Activated CD8-positive, alpha-beta memory T cell treated with anti-CD3 and anti-CD28 coated beads for 1 hour (primary cell): ENCODE measurements at regions not wholly inside any gene's neighbourhood (a gene's known extent, or its start where the extent isn't known, plus 50 kb on each side); places are given as distances from the start of the nearest gene placed in this dataset.

Source experiments
- DNase-seq, 2 donors: peaks; one replicate each; pipeline ENCODE4 v3.0.0-alpha.2; 2020; ENCODE audit warnings: low read depth in 1 of 2; ENCODE audit errors: extremely low read depth in 1 of 2

DNA sequence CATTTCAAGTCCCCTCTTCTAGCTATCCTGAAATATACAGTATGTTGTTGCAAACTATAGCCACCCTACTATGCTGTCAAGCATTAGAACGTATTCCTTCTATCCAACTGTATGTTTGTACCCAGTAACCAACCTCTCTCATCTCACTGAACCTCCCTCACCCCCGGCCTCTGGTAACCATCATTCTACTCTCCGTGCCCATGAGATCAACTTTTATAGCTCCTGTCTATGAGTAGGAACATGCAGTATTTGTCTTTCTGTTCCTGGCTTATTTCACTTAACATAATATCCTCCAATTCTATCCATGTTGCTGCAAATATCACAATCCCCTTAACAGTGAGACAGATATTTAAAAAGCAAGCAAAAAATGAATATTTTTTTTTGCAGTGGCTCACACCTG is 196.9 kb downstream of the PAX1 start:
- no peak for DNase-seq

DNA sequence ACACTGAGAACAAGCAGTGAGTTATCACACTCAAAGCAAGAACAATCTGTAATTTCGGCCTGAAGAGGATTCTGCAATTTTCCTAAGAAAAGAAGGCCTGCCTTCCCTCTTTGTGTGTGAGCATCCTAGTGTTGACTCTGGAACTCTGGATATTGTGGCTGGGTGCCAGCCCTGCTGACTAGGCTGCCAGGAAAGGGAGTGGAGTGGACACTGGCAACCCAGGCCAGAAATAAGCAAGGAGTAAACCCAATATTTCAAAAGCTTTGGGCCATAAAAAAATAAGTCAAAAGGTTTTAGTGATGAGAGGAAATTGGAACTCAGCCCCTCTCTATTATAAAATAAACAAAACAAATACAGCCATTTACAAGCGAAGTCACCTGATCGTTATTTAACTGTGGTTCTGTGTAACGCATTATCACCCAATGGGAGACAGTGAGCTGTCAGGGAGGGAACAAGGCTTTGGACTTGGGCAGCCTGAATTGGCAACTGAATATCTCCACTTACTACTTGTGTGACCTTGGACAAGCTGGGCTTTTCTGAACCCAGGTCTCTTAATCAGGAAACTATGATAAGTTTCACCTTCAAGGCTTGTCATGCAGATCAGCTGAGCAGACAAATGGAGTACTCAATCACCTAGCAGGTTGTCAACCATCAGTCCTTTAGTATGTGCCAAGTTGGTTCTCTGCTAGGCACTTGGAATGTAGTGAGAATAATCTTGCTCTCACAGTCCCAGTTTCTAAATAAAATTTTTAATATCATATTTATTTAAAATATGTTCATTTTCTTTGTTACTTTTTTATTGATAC is 196.2 kb downstream of the PAX1 start:
- no peak for DNase-seq

DNA sequence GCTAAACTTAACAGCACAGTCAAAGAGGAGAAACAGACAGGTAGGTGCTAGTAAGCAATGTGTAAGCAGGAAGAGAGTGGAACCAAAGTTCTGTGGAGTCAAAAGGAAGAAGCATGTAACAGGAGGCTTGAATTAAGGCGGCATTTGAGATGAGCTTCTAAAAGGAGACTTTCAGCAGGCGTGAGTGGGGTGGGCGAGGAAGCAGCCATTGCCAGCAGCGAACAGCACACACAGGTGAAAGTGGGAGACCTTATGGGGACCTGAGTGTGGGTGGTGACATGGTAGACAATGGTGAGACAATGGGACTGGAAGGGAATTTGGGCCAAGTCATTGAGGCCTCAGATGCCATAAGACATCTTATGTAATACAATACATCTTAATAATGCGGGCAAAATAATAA is 195.0 kb downstream of the PAX1 start:
- no peak for DNase-seq

DNA sequence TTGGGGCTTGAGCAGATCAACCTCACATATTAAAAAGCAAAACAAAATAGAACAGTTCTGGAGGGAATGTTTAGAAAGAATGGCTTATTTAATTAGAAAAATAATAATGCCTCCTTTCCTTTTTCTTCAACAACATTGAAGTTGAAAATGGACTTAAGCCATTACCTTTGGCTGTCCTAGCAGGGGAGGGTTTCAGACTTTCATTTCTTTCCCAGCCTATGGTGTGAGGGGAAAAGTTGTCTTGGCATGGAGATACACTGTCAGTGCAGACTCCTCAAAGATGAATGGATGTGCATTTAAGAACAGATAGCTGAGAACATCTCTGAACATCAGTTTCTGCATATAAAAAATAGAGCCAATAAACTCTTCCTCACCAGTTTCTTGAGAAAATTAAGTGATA is 169.5 kb downstream of the PAX1 start:
- no peak for DNase-seq

DNA sequence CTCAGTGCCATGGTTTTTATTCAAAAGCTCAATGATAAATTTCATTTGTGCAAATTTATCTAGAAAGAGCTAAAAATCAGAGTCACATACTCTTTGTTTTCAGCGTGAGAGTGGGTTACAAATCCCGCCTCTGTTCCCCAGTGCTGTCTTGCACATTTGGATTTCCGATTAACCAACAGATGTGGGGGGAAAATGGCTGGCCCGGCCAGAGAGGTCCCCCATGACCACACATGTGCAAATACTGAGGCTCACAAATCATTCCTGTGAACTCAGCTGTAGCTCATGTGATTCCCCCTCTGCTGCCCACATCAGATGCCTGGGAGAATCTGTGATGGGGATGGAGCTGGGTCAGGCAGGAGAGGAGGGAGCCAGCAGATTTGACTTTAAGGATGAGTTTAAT is 168.7 kb downstream of the PAX1 start:
- no peak for DNase-seq

DNA sequence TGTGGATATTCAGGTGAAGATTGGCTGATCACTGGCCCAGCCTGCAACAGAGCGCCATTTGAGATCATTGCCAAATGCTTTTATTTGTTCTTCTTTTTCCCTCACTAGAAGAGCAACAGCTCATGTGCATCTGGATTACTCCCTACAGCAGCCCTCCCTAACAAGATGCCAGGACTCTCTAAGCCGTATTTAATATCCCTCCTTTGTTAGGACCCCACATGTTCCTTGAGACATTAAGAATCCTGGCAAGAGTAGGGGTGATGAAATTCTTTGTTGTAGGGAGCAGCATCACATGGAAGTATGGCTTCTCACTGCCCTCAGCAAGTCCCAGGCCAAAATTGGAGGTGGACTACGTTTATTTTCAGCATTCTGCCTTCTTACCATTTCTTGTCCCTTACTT is 167.8 kb downstream of the PAX1 start:
- no peak for DNase-seq

DNA sequence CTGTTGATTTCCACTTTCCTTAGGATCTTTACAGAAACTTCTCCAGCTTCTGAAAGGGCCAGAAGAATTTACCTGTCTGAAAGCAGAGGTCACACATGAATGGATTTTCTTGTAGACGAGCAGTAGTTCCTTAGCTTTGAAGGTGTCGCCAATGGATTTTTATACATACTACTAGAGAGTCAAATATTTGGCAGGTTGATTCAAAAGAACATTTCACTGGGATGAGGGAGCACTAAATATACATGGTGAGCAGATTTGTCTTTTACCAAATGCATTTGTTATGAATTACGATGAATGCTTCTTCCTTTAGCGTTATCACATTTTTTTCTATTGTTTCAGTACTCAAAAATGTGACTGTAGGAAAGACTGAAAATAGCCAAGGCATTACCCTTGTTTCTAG is 162.3 kb downstream of the PAX1 start:
- DNase-seq: no peak

DNA sequence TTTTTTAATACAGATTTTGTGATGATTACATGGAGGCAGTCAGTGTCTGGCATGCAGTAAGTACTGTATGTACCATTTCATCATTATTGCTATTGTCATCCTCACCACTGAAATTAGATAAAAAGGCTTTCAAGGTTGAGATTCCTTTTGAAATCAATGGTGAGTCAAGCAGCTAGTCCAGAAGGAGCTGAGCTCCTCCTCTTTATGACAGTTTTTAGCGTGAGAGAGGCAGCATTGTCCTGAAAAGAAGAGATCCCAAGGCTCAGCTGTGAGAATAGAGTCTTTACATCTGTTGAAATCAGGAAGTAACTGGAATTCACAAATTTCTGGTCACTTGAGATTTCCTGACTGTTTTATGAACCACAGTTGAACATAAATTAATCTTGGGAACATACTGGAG is 161.9 kb downstream of the PAX1 start:
- no peak for DNase-seq

DNA sequence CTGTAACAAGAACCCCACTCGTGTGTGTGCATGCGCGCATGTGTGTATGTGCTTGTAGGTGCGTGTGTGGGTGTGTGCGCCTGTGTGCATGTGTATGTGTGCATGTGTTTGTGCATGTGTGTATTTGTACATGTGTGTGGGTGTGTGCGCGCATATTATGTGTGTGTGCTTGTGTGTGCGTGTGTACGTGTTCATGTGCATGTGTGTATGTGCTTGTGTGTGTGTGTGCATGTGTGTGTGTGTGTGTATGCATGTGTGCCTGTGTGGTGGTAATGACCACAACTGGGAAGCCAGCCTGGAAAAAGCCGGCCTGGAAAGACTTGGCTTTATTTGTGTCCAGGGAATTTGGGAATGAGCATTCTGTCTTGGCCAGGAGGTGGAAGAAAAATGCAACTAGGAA is 157.5 kb downstream of the PAX1 start:
- DNase-seq: no peak

DNA sequence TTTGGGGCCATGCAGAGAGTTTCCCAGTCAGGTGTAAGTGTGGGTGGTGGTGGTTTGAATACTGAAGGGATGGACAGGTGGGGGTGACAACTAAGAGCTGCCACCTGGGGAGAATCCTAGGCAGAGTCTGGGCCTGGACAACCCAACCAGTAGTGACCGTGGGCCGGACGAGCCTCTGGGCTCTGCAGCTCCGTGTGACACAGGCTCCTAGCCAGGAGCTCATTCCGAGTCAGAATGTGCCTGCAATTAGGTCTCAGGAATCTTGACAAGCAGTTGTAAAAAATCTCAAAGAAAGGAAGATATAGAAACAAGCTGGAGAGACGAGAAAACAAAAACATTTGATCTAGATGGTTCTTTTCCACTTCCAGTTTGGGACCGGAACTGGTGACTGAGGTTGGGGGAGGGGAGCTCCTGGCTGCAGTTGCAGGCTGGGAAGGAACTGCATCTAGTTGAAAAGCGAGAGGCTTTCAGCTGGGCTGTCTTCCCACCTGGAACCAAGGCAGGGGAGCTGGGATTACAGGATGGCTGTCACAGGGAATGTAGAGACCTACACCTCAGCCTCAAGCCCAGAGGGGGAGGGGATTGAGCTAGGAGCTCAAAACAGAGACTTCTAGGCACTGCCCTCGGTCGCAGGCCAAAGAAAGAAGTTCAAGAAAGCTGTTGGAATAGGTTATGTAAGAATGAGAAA is 156.9 kb downstream of the PAX1 start:
- no peak for DNase-seq

DNA sequence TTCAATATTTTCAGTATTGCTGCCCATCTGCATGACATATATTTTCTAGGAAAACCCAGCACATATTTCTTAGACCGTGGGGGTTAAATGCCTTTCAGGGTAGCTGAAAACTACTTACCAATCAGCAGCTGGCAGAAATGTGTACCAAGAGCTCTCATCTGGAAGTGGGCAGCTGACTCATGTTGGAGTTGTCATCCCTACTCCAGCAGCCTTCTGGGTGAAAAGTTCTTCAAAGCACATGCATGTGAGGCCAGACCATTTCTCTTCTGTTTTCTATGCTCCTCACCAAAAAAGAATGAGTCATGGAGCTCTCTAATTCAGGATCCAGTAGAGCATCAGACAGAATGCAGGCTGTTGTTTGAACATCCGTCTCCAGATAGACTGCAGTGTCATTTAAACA is 135.5 kb downstream of the PAX1 start:
- no peak for DNase-seq

DNA sequence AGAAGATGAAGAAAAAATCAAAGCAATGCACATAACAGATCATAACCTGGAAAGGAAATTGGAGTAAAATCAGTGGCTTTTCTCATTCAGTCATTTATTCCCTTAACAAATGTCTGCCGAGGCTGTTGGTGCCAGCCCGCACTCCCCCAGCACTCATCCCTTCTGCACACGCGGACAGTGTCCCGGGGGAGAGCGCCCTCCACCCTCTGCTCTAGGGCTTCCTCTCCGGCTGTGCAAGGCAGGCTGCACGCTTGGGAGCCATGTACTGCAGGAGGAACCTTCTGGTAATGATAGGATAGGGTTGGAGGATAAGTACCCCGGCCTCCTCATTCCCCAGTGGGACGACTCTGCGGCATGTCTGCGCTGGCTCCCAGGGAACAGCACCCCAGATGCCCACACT is 134.5 kb downstream of the PAX1 start:
- DNase-seq: no peak

DNA sequence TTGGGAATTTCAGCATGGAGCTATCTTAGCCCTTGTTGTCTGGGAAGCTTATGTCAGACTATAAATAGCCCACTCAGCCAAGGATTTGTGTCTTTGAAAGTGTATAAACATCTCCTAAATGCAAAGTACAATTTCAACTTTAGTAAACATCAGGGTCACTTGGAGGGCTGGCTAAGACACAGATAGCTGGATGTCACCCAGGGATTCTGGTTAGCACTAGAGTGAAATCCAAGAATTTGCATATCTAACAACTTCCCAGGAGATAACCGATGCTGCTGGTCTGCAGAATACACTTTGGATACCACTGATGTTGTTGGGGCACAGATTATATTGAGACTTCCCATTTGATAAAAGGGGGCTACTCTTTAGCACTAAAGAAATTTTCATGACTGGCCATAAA is 130.9 kb downstream of the PAX1 start:
- no peak for DNase-seq

DNA sequence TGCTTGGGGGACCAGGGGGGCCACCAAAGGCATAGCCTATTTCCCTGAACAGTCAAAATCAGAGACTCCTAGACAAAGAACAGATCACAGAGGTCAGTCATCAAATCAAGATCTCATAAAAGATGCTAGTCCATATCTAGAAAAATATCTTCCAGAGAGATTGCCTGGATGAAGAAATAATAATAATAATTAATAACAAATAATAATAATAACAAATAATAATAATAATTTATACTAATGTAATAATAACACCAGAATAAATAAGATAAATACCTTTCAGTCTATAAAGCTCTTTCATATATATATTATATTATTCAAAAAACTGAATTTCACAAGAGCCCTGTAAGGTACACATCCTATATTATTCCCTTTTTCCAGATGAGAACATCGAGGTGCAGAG is 129.6 kb downstream of the PAX1 start:
- no peak for DNase-seq

DNA sequence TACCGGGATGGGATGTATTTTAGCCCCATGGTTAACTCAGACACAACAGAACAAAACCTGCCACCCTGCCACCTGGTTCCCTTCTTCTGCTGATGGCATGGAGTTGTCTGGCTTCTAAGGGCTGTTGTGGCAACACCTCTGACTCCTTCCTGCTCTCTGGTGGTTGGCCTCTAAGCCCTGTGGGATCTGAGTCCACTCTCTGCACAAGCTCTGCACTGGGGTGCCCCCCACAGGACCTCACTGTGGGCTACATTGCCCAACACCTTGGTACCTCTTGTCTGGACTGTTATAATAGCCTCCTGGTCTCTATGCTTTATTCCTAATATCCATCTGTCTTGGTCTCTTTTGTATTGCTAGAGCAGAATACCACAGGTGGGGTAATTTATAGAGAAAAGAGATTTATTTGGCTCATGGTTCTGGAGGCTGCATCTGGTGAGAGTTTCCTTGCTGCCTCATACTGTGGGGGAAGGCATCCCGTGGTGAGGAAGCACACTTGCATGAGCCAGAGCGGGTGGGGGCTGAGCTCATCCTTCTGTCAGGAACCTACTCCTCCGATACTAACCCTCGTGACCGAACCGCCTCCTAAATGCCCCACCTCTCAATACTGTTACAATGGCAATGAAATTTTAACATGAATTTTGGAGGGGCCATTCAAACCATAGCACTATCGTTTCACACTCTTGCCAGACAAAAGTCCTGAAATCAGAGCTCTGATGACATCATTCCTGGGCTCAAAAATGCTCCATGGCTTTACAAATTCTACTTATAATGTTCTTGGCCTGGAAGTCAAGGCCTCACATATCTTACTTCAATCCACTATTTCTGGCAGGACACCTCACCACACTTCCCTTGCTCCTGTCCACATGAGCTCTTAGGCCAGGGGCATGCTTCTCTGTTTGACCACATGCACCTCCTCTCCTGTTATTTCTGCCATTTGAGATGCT is 127.2 kb downstream of the PAX1 start:
- no peak for DNase-seq

DNA sequence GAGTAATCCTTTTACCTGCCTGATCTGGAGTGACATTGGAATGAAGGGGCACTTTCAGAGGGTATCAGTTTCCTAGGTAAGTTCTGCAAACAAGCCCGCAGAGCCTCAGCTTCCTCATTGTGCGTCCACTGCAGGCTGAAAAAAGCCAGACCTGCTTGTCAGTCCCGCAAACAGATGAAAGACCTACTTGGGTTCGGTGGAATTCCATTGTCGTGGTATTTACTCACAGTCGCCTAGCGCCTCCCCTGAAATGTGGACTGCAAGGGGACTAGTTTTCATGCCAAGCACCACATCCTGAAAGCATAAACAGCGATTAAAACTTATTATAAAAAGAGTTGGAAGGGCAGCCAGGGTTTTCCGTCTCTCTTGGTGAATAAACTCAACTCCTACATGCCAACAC is 121.5 kb downstream of the PAX1 start:
- no peak for DNase-seq

DNA sequence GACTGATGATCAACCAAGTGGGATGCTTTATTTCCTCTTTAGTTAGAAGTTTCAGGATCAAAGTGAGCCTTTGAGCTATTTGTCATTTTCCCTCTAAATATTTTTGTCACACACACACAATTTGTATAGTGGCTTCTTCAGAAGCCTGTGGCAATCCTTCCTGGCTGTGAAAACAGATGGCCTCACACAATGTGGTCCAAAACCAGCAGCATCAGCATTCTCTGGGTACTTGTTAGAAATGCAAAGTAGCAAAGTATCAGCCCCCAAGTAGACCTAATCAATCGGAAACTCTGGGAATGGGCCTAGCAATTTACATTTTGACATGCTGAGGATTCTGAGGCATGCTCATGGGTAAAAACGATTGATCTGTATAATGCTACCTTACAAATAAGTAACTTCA is 115.9 kb downstream of the PAX1 start:
- DNase-seq: no peak

DNA sequence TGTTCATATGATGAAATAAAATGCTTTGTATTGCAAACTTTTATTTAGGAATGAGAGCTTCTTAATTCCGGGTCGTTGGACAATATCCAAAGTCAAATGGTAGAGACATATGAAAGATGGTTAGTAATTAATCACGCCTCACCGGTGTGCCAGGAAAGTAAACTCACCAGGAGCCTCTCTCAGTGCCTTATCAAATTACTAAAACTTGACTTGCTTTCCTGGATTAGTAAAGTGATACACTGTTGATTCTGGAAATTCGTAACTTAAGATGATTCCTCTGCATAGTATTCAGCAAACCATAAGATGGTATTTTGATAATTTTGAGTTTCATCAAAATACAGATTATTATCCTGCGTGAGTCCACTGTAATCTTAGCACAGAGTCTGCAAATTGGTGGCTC is 115.2 kb downstream of the PAX1 start:
- no peak for DNase-seq

DNA sequence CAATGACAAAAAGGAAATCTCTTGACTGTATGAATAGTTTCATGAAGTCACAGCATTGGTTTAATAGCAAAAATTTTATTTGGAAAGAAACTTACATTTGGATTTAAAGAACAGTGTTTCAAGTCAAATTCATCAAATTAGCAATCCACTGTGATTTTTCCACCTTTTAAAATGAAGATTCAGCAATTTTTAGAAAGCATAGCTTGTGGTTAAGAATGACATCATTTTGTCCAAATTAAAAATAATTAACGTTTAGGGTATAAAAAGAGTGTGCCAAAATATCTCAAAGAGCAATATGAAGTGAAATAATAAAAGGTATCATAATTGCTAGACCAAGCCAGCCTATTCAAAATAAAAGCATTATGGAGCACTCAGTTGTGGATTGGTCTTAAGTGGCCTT is 114.6 kb downstream of the PAX1 start:
- DNase-seq: no peak

DNA sequence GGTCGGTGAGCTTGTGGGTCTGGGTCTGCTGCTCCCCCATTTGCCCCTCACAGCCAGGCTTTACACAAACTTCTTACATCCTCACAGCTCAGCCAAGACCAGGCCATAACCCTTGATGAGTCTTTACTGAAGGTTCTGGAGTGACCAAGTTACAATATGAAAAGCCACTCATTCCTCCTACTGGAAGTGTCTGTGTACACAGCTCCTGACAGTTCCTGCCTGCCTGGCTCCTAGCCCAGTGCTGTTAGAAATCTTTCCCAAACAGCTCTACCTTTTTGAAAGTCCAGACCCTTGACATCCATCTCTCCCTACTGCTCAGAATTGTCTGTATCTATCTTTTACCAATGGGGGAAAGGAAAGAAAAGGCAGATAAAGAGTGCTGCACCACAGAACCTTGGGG is 106.9 kb downstream of the PAX1 start:
- DNase-seq: no peak

DNA sequence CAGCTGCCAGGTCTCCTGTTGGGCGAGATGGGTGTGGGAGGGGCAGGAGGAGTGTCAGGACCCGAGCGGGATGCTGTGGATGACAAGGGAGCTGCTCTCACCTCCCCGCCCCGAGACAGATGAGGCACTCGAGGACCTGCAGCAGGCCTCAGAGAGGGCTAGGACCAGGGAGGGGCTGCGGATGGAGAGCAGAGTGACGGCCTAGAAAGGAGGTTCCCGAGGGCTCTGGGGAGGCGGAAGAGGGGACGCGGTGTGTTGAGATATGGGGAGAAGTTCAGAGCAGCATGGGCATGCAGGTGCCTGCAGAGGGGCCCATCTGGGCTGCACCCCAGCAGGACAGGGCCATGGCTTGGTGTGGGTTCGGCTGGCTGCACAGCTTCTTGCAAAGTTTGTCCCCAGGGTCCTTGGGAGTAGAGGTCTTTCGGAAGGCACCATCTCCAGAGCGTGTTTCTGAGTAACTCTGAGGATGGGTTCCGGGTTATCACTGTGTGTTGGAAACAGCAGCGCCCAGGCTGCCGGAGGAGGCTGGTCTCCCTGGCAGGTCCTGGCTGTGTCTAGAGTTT is 104.6 kb downstream of the PAX1 start:
- DNase-seq: no peak
